ENCODE measurements at regions not wholly inside any gene's neighbourhood (a gene's known extent, or its start where the extent isn't known, plus 50 kb on each side); places are given as distances from the start of the nearest gene placed in this dataset.

GRCh38 chr2:6359964-6360363 is 505.7 kb downstream of the CMPK2 start:
- DNase-seq, result no peak

GRCh38 chr2:6362671-6363450 is 502.8 kb downstream of the CMPK2 start:
- no peak for DNase-seq

GRCh38 chr2:6368281-6368680 is 497.4 kb downstream of the CMPK2 start:
- DNase-seq, result no peak

- no peak for DNase-seq
These were observed 496.4 kb downstream of the CMPK2 start for GRCh38 chr2:6369266-6369665.

GRCh38 chr2:6370753-6371551 is 494.8 kb downstream of the CMPK2 start:
- DNase-seq, result no peak

GRCh38 chr2:6372317-6372901 is 493.3 kb downstream of the CMPK2 start:
- DNase-seq, result no peak

- DNase-seq, result no peak
These were observed 484.4 kb downstream of the CMPK2 start for GRCh38 chr2:6381326-6381725.

- no peak for DNase-seq
These were observed 481.4 kb downstream of the CMPK2 start for GRCh38 chr2:6384341-6384740.

- no peak for DNase-seq
These were observed 473.4 kb downstream of the CMPK2 start for GRCh38 chr2:6392354-6392753.

- DNase-seq, result no peak
These were observed 472.7 kb downstream of the CMPK2 start for GRCh38 chr2:6392966-6393365.

GRCh38 chr2:6393819-6394218 is 471.9 kb downstream of the CMPK2 start:
- DNase-seq, result no peak

- no peak for DNase-seq
These were observed 471.4 kb downstream of the CMPK2 start for GRCh38 chr2:6394276-6394675.

GRCh38 chr2:6398421-6398820 is 467.3 kb downstream of the CMPK2 start:
- no peak for DNase-seq

GRCh38 chr2:6401301-6401700 is 464.4 kb downstream of the CMPK2 start:
- no peak for DNase-seq

GRCh38 chr2:6408057-6408456 is 457.6 kb downstream of the CMPK2 start:
- DNase-seq, result no peak

- no peak for DNase-seq
These were observed 455.4 kb downstream of the CMPK2 start for GRCh38 chr2:6410313-6410712.

- no peak for DNase-seq
These were observed 453.1 kb downstream of the CMPK2 start for GRCh38 chr2:6412533-6413091.

- no peak for DNase-seq
These were observed 448.7 kb downstream of the CMPK2 start for GRCh38 chr2:6417050-6417449.

GRCh38 chr2:6418291-6418690 is 447.4 kb downstream of the CMPK2 start:
- no peak for DNase-seq

- DNase-seq, result no peak
These were observed 444.5 kb downstream of the CMPK2 start for GRCh38 chr2:6421138-6421730.

GRCh38 chr2:6421888-6422287 is 443.8 kb downstream of the CMPK2 start:
- DNase-seq, result no peak

GRCh38 chr2:6423157-6423556 is 442.6 kb downstream of the CMPK2 start:
- DNase-seq, result no peak

- no peak for DNase-seq
These were observed 441.8 kb downstream of the CMPK2 start for GRCh38 chr2:6423944-6424343.
